ENCODE measurements at regions not wholly inside any gene's neighbourhood (a gene's known extent, or its start where the extent isn't known, plus 50 kb on each side); places are given as distances from the start of the nearest gene placed in this dataset.

- Histone ChIP-seq H3K9me3 (ENCODE audit: low read length) (no peaks in the 10 kb centered on the region), H3K4me3 (ENCODE audit: low read length) (no peak overlapping the region), H3K79me2 (ENCODE audit: low read length) (no peaks in the 10 kb centered on the region), H3K4me2 (ENCODE audit: low read length) (no peak overlapping the region), H3F3A (ENCODE audit: low read length, unreplicated experiment) (no peaks in the 10 kb centered on the region), H3K27ac (ENCODE audit: low read length) (no peak overlapping the region), H2AFZ (ENCODE audit: low read length) (no peak overlapping the region), H3K9me2 (replicated peaks; ENCODE audit: low read length) (no peaks in the 10 kb centered on the region), H3K27me3 (ENCODE audit: low read length) (no peaks in the 10 kb centered on the region), H3K36me3 (ENCODE audit: low read depth, low read length) (no peaks in the 10 kb centered on the region), H4K20me1 (ENCODE audit: low read length) (no peaks in the 10 kb centered on the region), H3K4me1 (ENCODE audit: insufficient read depth, low read length) (peaks cover 6% of the 10 kb centered on the region; the same call in 1 of the 2 replicates), H3K9ac (ENCODE audit: low read length) (no peak overlapping the region)
- no TSS peak for BruUV-seq (replicated peaks)
- no peak for DNase-seq
- ChIA-PET POLR2A (ENCODE audit: unreplicated experiment) (no interaction called here), CTCF (no interaction called here)
- intact Hi-C loops (cut with micrococcal nuclease): no loop called here
- ATAC-seq: no peak
- TF ChIP-seq EZH2phosphoT487 (IDR thresholded peaks at IDR 0.05; ENCODE audit: borderline replicate concordance, low read length) (no peak), EZH2 (IDR thresholded peaks at IDR 0.05; ENCODE audit: low read length, unreplicated experiment) (no peak), CTCF (conservative IDR thresholded peaks at IDR 0.05; ENCODE audit: low read depth, low read length) (peak; percentile 13; the same call in 1 of the 2 replicates)
Observed at GRCh38 chr14:71314717-71315116, 407.5 kb downstream of the PCNX1 start.

GRCh38 chr14:71317385-71318096, 410.3 kb downstream of the PCNX1 start:
- ChIA-PET CTCF (no interaction called here), POLR2A (ENCODE audit: unreplicated experiment) (no interaction called here)
- H3K4me2 ChIP-seq (ENCODE audit: low read length): no peak overlapping the region
- no TSS peak for BruUV-seq (replicated peaks)
- ATAC-seq: no peak
- H3K36me3 ChIP-seq (ENCODE audit: low read depth, low read length): no peaks in the 10 kb centered on the region
- no peaks in the 10 kb centered on the region for H3K9me2 ChIP-seq (replicated peaks; ENCODE audit: low read length)
- no peak overlapping the region for H3K4me3 ChIP-seq (ENCODE audit: low read length)
- DNase-seq: no peak
- TF ChIP-seq CTCF (conservative IDR thresholded peaks at IDR 0.05; ENCODE audit: low read depth, low read length): no peak
- TF ChIP-seq EZH2phosphoT487 (IDR thresholded peaks at IDR 0.05; ENCODE audit: borderline replicate concordance, low read length): no peak
- TF ChIP-seq EZH2 (IDR thresholded peaks at IDR 0.05; ENCODE audit: low read length, unreplicated experiment): no peak
- no peaks in the 10 kb centered on the region for H3K27me3 ChIP-seq (ENCODE audit: low read length)
- no peaks in the 10 kb centered on the region for H3K9me3 ChIP-seq (ENCODE audit: low read length)
- H3K9ac ChIP-seq (ENCODE audit: low read length): no peak overlapping the region
- H2AFZ ChIP-seq (ENCODE audit: low read length): no peak overlapping the region
- peaks cover 8% of the 10 kb centered on the region; the same call in 1 of the 2 replicates for H3K4me1 ChIP-seq (ENCODE audit: insufficient read depth, low read length)
- peaks cover 4% of the 10 kb centered on the region for H4K20me1 ChIP-seq (ENCODE audit: low read length)
- H3F3A ChIP-seq (ENCODE audit: low read length, unreplicated experiment): no peaks in the 10 kb centered on the region
- H3K27ac ChIP-seq (ENCODE audit: low read length): no peak overlapping the region
- intact Hi-C loops (cut with micrococcal nuclease): no loop called here
- peaks cover 21% of the 10 kb centered on the region for H3K79me2 ChIP-seq (ENCODE audit: low read length)

GRCh38 chr14:71318097-71318459, 410.8 kb downstream of the PCNX1 start:
- DNase-seq (no peak), ATAC-seq (no peak)
- H2AFZ ChIP-seq (ENCODE audit: low read length): no peak overlapping the region
- no TSS peak for BruUV-seq (replicated peaks)
- no peaks in the 10 kb centered on the region for H3K36me3 ChIP-seq (ENCODE audit: low read depth, low read length)
- no peaks in the 10 kb centered on the region for H3K9me3 ChIP-seq (ENCODE audit: low read length)
- intact Hi-C loops (cut with micrococcal nuclease): no loop called here
- H3K27ac ChIP-seq (ENCODE audit: low read length): no peak overlapping the region
- H3K9me2 ChIP-seq (replicated peaks; ENCODE audit: low read length): no peaks in the 10 kb centered on the region
- H4K20me1 ChIP-seq (ENCODE audit: low read length): peaks cover 9% of the 10 kb centered on the region
- peaks cover 12% of the 10 kb centered on the region for H3K4me1 ChIP-seq (ENCODE audit: insufficient read depth, low read length)
- TF ChIP-seq EZH2 (IDR thresholded peaks at IDR 0.05; ENCODE audit: low read length, unreplicated experiment) (no peak), EZH2phosphoT487 (IDR thresholded peaks at IDR 0.05; ENCODE audit: borderline replicate concordance, low read length) (no peak), CTCF (conservative IDR thresholded peaks at IDR 0.05; ENCODE audit: low read depth, low read length) (no peak)
- H3K79me2 ChIP-seq (ENCODE audit: low read length): peaks cover 27% of the 10 kb centered on the region
- no peak overlapping the region for H3K9ac ChIP-seq (ENCODE audit: low read length)
- POLR2A ChIA-PET (ENCODE audit: unreplicated experiment): interaction anchor here (0.7 kb wide), 1 partner anchor 100 kb away, joined by 14 read pairs; no protein-coding TSS in a partner anchor
- CTCF ChIA-PET: no interaction called here
- H3F3A ChIP-seq (ENCODE audit: low read length, unreplicated experiment): no peaks in the 10 kb centered on the region
- no peak overlapping the region for H3K4me2 ChIP-seq (ENCODE audit: low read length)
- no peak overlapping the region for H3K4me3 ChIP-seq (ENCODE audit: low read length)
- no peaks in the 10 kb centered on the region for H3K27me3 ChIP-seq (ENCODE audit: low read length)
